ENCODE measurements at regions not wholly inside any gene's neighbourhood (a gene's known extent, or its start where the extent isn't known, plus 50 kb on each side); places are given as distances from the start of the nearest gene placed in this dataset.

DNA sequence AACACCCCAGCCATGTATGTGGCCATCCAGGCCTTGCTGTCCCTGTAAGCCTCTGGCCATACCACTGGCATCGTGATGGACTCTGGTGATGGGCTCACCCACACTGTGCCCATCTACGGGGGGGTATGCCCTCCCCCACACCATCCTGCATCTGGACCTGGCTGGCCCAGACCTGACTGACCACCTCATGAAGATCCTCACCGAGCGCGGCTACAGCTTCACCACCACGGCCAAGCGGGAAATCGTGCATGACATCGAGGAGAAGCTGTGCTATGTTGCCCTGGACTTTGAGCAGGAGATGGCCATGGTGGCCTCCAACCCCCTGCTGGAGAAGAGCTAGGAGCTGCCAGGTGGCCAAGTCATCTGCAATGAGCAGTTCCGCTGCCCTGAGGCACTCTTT, 80.4 kb upstream of the ZCCHC2 start:
- no peak for TF ChIP-seq CTCF (IDR thresholded peaks at IDR 0.05; ENCODE audit: low read depth, low read length)
- no peak for DNase-seq (ENCODE audit: low read depth in 2 of 2)
- no peak overlapping the region for H3K4me3 ChIP-seq (replicated peaks in 1 of 2; ENCODE audit: low read depth in 2 of 2, low read length in 2 of 2)

- no peak for DNase-seq (ENCODE audit: low read depth in 2 of 2)
- TF ChIP-seq CTCF (IDR thresholded peaks at IDR 0.05; ENCODE audit: low read depth, low read length) = no peak
- no peak overlapping the region for H3K4me3 ChIP-seq (replicated peaks in 1 of 2; ENCODE audit: low read depth in 2 of 2, low read length in 2 of 2)
These were observed 77.4 kb upstream of the ZCCHC2 start for GRCh38 chr18:62445386-62445917.

DNA sequence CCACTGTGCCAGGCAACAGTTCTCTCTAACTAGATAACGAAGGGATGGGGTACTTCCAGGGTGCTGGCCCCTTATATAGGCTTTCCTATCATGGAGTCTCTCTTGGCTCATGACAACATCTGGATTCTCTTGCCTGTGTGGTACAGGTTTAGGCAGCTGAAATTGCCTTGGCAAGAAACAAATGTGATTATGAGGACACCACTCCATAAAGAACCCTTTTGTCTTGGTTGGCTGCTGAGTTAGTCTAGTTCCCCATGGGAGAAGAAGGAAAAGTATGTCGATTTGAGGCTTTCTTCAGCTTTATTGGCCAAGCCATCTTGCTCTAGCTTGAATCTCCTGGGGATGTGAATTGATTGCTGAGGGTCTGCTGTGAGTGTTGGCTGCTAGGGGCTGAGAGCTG, 76.3 kb upstream of the ZCCHC2 start:
- TF ChIP-seq CTCF (IDR thresholded peaks at IDR 0.05; ENCODE audit: low read depth, low read length) = no peak

DNA sequence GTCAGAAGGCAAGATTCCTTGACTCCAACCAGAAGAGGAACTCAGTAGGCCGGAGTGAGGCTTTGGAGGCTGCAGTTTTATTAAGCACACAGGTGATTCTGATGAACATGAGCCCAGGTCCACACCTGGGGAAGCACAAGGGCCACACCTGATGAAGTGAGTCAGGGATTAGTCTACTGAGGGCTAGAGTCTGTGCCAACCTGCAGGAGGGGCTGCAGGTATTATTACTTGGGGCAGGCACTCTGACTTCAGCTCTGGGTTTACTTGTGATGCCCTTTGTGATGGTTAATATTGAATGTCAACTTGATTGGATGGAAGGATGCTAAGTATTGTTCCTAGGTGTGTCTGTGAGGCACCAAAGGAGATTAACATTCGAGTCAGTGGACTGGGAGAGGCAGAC, 75.2 kb upstream of the ZCCHC2 start:
- H3K4me3 ChIP-seq (replicated peaks in 1 of 2; ENCODE audit: low read depth in 2 of 2, low read length in 2 of 2) = no peak overlapping the region
- no peak for TF ChIP-seq CTCF (IDR thresholded peaks at IDR 0.05; ENCODE audit: low read depth, low read length)
- no peak for DNase-seq (ENCODE audit: low read depth in 2 of 2)

More for the DNA sequence above, 76.3 kb upstream of the ZCCHC2 start:
- H3K4me3 ChIP-seq (replicated peaks in 1 of 2; ENCODE audit: low read depth in 2 of 2, low read length in 2 of 2) = no peak overlapping the region
- no peak for DNase-seq (ENCODE audit: low read depth in 2 of 2)

DNA sequence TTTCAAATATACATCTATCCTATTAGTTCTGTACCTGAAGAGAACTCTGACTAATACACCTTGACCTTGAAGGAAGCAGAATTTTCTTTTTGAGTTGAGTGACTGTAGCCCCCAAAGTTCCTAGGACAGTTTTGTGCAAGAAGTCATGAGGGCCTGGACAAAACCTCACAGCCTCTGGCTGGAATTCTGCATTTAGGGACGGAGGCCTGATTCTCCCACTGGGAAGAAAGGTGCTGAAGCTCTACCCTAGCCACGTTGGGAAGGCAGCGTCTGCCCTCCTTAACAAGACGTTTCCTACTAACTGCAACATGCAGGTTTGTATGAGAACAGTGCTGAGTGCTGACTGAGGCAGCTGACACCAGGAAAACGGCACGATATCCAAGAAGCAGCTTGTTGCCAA, 74.4 kb upstream of the ZCCHC2 start:
- no peak overlapping the region for H3K4me3 ChIP-seq (replicated peaks in 1 of 2; ENCODE audit: low read depth in 2 of 2, low read length in 2 of 2)
- DNase-seq (ENCODE audit: low read depth in 2 of 2) = no peak
- TF ChIP-seq CTCF (IDR thresholded peaks at IDR 0.05; ENCODE audit: low read depth, low read length) = no peak

GRCh38 chr18:62449490-62450104, 73.2 kb upstream of the ZCCHC2 start:
- H3K4me3 ChIP-seq (replicated peaks in 1 of 2; ENCODE audit: low read depth in 2 of 2, low read length in 2 of 2) = no peak overlapping the region
- no peak for DNase-seq (ENCODE audit: low read depth in 2 of 2)
- no peak for TF ChIP-seq CTCF (IDR thresholded peaks at IDR 0.05; ENCODE audit: low read depth, low read length)

- H3K4me3 ChIP-seq (replicated peaks in 1 of 2; ENCODE audit: low read depth in 2 of 2, low read length in 2 of 2) = no peak overlapping the region
- DNase-seq (ENCODE audit: low read depth in 2 of 2) = no peak
- no peak for TF ChIP-seq CTCF (IDR thresholded peaks at IDR 0.05; ENCODE audit: low read depth, low read length)
These were observed 72.7 kb upstream of the ZCCHC2 start for GRCh38 chr18:62450175-62450545.
